Upper lobe of left lung (tissue), 6 donors: ENCODE measurements at regions not wholly inside any gene's neighbourhood (a gene's known extent, or its start where the extent isn't known, plus 50 kb on each side); places are given as distances from the start of the nearest gene placed in this dataset.

ENCODE experiments used
- ATAC-seq, 2 donors: fragments of 200-7000 bp; cut with Tn5 transposase; one replicate each; pipeline ENCODE4 v1.9.1; 2022; ENCODE audit warnings: mild to moderate bottlenecking in 2 of 2, moderate library complexity in 2 of 2; ENCODE audit not compliant: low FRiP score in 2 of 2
- DNase-seq, 2 donors: peaks; one replicate each; pipeline ENCODE4 v3.0.0-alpha.2; 2019 to 2020
- H3K27ac ChIP-seq, 4 donors: fragments of 200-600 bp; sonication (generic); one replicate each; pipeline ENCODE4 v1.5.1; 2016 to 2019
- H3K27me3 ChIP-seq, 4 donors: fragments of 200-600 bp; sonication (generic); one replicate each; pipeline ENCODE4 v1.5.1; 2017 to 2019
- H3K36me3 ChIP-seq, 4 donors: fragments of 200-600 bp; sonication (generic); one replicate each; pipeline ENCODE4 v1.5.1; 2016 to 2019
- H3K4me1 ChIP-seq, 4 donors: fragments of 200-600 bp; sonication (generic); one replicate each; pipeline ENCODE4 v1.5.1; 2018 to 2019
- H3K4me3 ChIP-seq, 4 donors: fragments of 200-600 bp; sonication (generic); one replicate each; pipeline ENCODE4 v1.5.1; 2017 to 2019; ENCODE audit warnings: mild to moderate bottlenecking in 2 of 4, moderate library complexity in 1 of 4
- H3K9me3 ChIP-seq, 4 donors: fragments of 200-600 bp; sonication (generic); one replicate each; pipeline ENCODE4 v1.5.1; 2018 to 2019
- CTCF ChIP-seq, 6 experiments: fragments of 450-650 bp in 4 of 6; fragments of 200-600 bp in 2 of 6; sonication (generic) in 2 of 6; IDR thresholded peaks; one replicate each; pipeline ENCODE4 v1.5.1; 2016 to 2019; ENCODE audit warnings: antibody characterized with exemption in 6 of 6
- EP300 ChIP-seq, 4 donors: sonication (generic); formaldehyde crosslinking; IDR thresholded peaks; one replicate each; pipeline ENCODE4 v1.5.1; 2017; ENCODE audit warnings: antibody characterized with exemption in 4 of 4, control low read depth in 2 of 4
- POLR2A ChIP-seq, 4 donors: fragments of 450-650 bp; IDR thresholded peaks; one replicate each; pipeline ENCODE4 v1.5.1; 2016 to 2017; ENCODE audit warnings: antibody characterized with exemption in 4 of 4, mild to moderate bottlenecking in 2 of 4
- POLR2AphosphoS5 ChIP-seq, 2 donors: sonication (generic); formaldehyde crosslinking; IDR thresholded peaks; one replicate each; pipeline ENCODE4 v1.5.1; 2017; ENCODE audit warnings: antibody characterized with exemption in 2 of 2
- WGBS, 2 donors: methylation state at CpG; one replicate each; pipeline ENCODE4 v1.1.5; 2017 to 2018; 5-methylcytosine and 5-hydroxymethylcytosine counted together
- donor health status: DM: no; HTN: no; CAD: no; lungs with moderate emphysema.
- donor health status: DM: no; HTN: yes; CAD: no; lungs with severe emphysema.

GRCh38 chr13:40141859-40142555, 486.5 kb downstream of the COG6 start:
- no peaks in the 10 kb centered on the region for H3K36me3 ChIP-seq
- no peak overlapping the region for H3K4me3 ChIP-seq
- ATAC-seq: no peak
- no peak for DNase-seq
- H3K27me3 ChIP-seq: no peaks in the 10 kb centered on the region
- WGBS, 2 donors: 63 to 76% methylated on average over 11 of the region's 11 CpGs
- TF ChIP-seq POLR2A (IDR thresholded peaks at IDR 0.05) (no peak), EP300 (IDR thresholded peaks at IDR 0.05) (no peak), CTCF (IDR thresholded peaks at IDR 0.05) (no peak), POLR2AphosphoS5 (IDR thresholded peaks at IDR 0.05) (no peak)
- no peak overlapping the region for H3K27ac ChIP-seq
- no peaks in the 10 kb centered on the region for H3K4me1 ChIP-seq
- H3K9me3 ChIP-seq: no peaks in the 10 kb centered on the region

GRCh38 chr13:40143106-40143505, 487.6 kb downstream of the COG6 start:
- Histone ChIP-seq H3K27me3 (no peaks in the 10 kb centered on the region), H3K27ac (no peak overlapping the region), H3K4me3 (no peak overlapping the region), H3K36me3 (no peaks in the 10 kb centered on the region), H3K4me1 (no peaks in the 10 kb centered on the region), H3K9me3 (no peaks in the 10 kb centered on the region)
- ATAC-seq: no peak
- WGBS, 2 donors: 71 to 87% methylated on average over 5 of the region's 5 CpGs
- DNase-seq: no peak
- TF ChIP-seq POLR2A (IDR thresholded peaks at IDR 0.05) (no peak), CTCF (IDR thresholded peaks at IDR 0.05) (no peak), POLR2AphosphoS5 (IDR thresholded peaks at IDR 0.05) (no peak), EP300 (IDR thresholded peaks at IDR 0.05) (no peak)

- H3K4me3 ChIP-seq: no peak overlapping the region
- ATAC-seq: no peak
- 88 to 91% methylated on average over 6 of the region's 6 CpGs for WGBS, 2 donors
- no peaks in the 10 kb centered on the region for H3K27me3 ChIP-seq
- no peaks in the 10 kb centered on the region for H3K36me3 ChIP-seq
- no peaks in the 10 kb centered on the region for H3K9me3 ChIP-seq
- TF ChIP-seq POLR2AphosphoS5 (IDR thresholded peaks at IDR 0.05) (no peak), EP300 (IDR thresholded peaks at IDR 0.05) (no peak), POLR2A (IDR thresholded peaks at IDR 0.05) (no peak), CTCF (IDR thresholded peaks at IDR 0.05) (no peak)
- no peak for DNase-seq
- H3K4me1 ChIP-seq: peaks cover 0 to under 1% (median 0%) of the 10 kb centered on the region in 4 donors
- no peak overlapping the region for H3K27ac ChIP-seq
Measured at GRCh38 chr13:40143559-40143958, 488.1 kb downstream of the COG6 start.

- Histone ChIP-seq H3K27ac (no peak overlapping the region), H3K9me3 (no peaks in the 10 kb centered on the region), H3K36me3 (no peaks in the 10 kb centered on the region), H3K4me3 (no peak overlapping the region), H3K27me3 (no peaks in the 10 kb centered on the region), H3K4me1 (peaks cover 0 to 10% (median 9%) of the 10 kb centered on the region in 4 donors)
- DNase-seq: no peak
- no peak for TF ChIP-seq EP300 (IDR thresholded peaks at IDR 0.05)
- no peak for TF ChIP-seq CTCF (IDR thresholded peaks at IDR 0.05)
- no peak for TF ChIP-seq POLR2A (IDR thresholded peaks at IDR 0.05)
- TF ChIP-seq POLR2AphosphoS5 (IDR thresholded peaks at IDR 0.05): no peak
- ATAC-seq: no peak
- 83 to 87% methylated on average over 7 of the region's 7 CpGs for WGBS, 2 donors
Measured at GRCh38 chr13:40145139-40145538, 489.7 kb downstream of the COG6 start.

GRCh38 chr13:40146063-40146462, 490.6 kb downstream of the COG6 start:
- DNase-seq (no peak), ATAC-seq (no peak)
- no peak overlapping the region for H3K4me3 ChIP-seq
- no peaks in the 10 kb centered on the region for H3K9me3 ChIP-seq
- no peak overlapping the region for H3K27ac ChIP-seq
- peaks cover 0 to 10% (median 9%) of the 10 kb centered on the region in 4 donors for H3K4me1 ChIP-seq
- no peaks in the 10 kb centered on the region for H3K27me3 ChIP-seq
- H3K36me3 ChIP-seq: no peaks in the 10 kb centered on the region
- no peak for TF ChIP-seq EP300 (IDR thresholded peaks at IDR 0.05)
- TF ChIP-seq CTCF (IDR thresholded peaks at IDR 0.05): no peak
- no peak for TF ChIP-seq POLR2A (IDR thresholded peaks at IDR 0.05)
- TF ChIP-seq POLR2AphosphoS5 (IDR thresholded peaks at IDR 0.05): no peak
- WGBS, 2 donors: 84 to 85% methylated on average over 5 of the region's 5 CpGs
